Vagina (tissue), 2 donors: ENCODE measurements at regions not wholly inside any gene's neighbourhood (a gene's known extent, or its start where the extent isn't known, plus 50 kb on each side); places are given as distances from the start of the nearest gene placed in this dataset.

Experiments used
- DNase-seq, 2 donors: peaks; one replicate each; pipeline ENCODE4 v3.0.0-alpha.2; 2017; ENCODE audit errors: extremely low spot score in 2 of 2
- H3K27ac ChIP-seq: fragments of 200-600 bp; sonication (generic); one replicate; pipeline ENCODE4 v1.5.1; 2019
- H3K27me3 ChIP-seq: fragments of 200-600 bp; sonication (generic); one replicate; pipeline ENCODE4 v1.5.1; 2019
- H3K36me3 ChIP-seq, 2 donors: fragments of 200-600 bp; sonication (generic); one replicate each; pipeline ENCODE4 v1.5.1; 2017 to 2019
- H3K4me1 ChIP-seq: fragments of 200-600 bp; sonication (generic); one replicate; pipeline ENCODE4 v1.5.1; 2019
- H3K4me3 ChIP-seq, 2 donors: fragments of 200-600 bp; sonication (generic); 1 replicate in 1 of 2; 2 replicates in 1 of 2; pipeline ENCODE4 v1.5.1; 2016 to 2019
- H3K9me3 ChIP-seq: fragments of 200-600 bp; sonication (generic); one replicate; pipeline ENCODE4 v1.5.1; 2019
- POLR2A ChIP-seq, 2 donors: fragments of 450-650 bp; IDR thresholded peaks; one replicate each; pipeline ENCODE4 v1.6.1; 2017; ENCODE audit warnings: antibody characterized with exemption in 2 of 2, mild to moderate bottlenecking in 2 of 2, moderate library complexity in 2 of 2
- POLR2AphosphoS5 ChIP-seq, 2 donors: sonication (generic); formaldehyde crosslinking; IDR thresholded peaks; one replicate each; pipeline ENCODE4 v1.9.0; 2017; ENCODE audit warnings: antibody characterized with exemption in 2 of 2, mild to moderate bottlenecking in 2 of 2, low read depth in 1 of 2; ENCODE audit not compliant: insufficient read depth in 1 of 2
- intact Hi-C: fragments of 100-400 bp; cut with DNase I; formaldehyde crosslinking; loops from one replicate; pipeline ENCODE4 v1.15.1; 2023
- TF ChIP-seq, protein P1 (sequence below), 3 experiments: fragments of 450-650 bp in 2 of 3; fragments of 200-600 bp in 1 of 3; sonication (generic) in 1 of 3; IDR thresholded peaks; one replicate each; pipeline ENCODE4 v1.5.1; 2017 to 2019; ENCODE audit warnings: antibody characterized with exemption in 3 of 3, mild to moderate bottlenecking in 2 of 3, moderate library complexity in 2 of 3

DNA sequence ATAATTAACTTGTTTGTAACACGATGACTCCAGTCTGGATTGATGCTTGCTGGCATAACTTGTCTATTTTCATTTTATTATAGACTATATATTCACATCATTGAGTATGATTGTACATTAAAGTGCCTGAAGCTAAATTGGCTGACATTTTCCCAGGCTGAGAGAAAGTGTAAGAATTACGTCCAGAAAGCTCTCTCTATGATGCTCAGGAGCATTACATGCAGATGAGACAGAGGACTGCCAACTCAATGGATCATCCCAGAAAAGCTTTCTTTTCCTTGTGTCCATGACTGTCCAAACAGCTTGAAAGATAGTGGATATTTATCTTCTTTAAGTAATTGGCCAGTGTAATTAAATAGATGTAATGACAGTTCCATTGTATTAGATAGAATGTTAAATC lies 1372.2 kb upstream of the TMEFF2 start:
- TF ChIP-seq POLR2A (IDR thresholded peaks at IDR 0.05) (no peak), POLR2AphosphoS5 (IDR thresholded peaks at IDR 0.05; ENCODE audit: insufficient read depth in 1 of 2, low read depth in 1 of 2) (no peak)
- TF ChIP-seq, protein P1, sequence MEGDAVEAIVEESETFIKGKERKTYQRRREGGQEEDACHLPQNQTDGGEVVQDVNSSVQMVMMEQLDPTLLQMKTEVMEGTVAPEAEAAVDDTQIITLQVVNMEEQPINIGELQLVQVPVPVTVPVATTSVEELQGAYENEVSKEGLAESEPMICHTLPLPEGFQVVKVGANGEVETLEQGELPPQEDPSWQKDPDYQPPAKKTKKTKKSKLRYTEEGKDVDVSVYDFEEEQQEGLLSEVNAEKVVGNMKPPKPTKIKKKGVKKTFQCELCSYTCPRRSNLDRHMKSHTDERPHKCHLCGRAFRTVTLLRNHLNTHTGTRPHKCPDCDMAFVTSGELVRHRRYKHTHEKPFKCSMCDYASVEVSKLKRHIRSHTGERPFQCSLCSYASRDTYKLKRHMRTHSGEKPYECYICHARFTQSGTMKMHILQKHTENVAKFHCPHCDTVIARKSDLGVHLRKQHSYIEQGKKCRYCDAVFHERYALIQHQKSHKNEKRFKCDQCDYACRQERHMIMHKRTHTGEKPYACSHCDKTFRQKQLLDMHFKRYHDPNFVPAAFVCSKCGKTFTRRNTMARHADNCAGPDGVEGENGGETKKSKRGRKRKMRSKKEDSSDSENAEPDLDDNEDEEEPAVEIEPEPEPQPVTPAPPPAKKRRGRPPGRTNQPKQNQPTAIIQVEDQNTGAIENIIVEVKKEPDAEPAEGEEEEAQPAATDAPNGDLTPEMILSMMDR (IDR thresholded peaks at IDR 0.05), result no peak
- Histone ChIP-seq H3K27ac (no peak overlapping the region), H3K9me3 (no peaks in the 10 kb centered on the region), H3K4me1 (no peaks in the 10 kb centered on the region), H3K27me3 (no peaks in the 10 kb centered on the region), H3K4me3 (no peak overlapping the region), H3K36me3 (no peaks in the 10 kb centered on the region)
- no peak for DNase-seq
- intact Hi-C loops, result no loop called here

DNA sequence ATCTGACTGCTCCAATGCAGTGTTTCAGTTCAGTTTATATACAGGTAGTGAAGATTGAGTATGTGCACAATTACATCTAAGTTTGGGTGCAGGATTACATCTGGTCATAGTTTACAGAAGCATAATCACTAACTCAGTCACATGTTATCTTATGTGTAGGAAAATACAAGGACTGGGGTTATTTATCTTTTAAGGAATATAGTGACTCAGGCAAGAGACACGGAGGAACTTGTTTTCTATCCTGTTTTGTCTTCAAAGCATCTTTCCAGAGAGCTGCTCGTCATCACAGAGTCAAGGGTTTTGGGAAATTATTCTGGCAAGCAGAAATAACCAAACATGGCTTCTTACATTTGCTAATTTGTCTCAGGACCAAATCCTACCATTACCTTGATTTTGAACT lies 1371.5 kb upstream of the TMEFF2 start:
- intact Hi-C loops, result no loop called here
- H3K9me3 ChIP-seq, result no peaks in the 10 kb centered on the region
- no peak for DNase-seq
- no peak for TF ChIP-seq POLR2A (IDR thresholded peaks at IDR 0.05)
- no peak for TF ChIP-seq POLR2AphosphoS5 (IDR thresholded peaks at IDR 0.05; ENCODE audit: insufficient read depth in 1 of 2, low read depth in 1 of 2)
- TF ChIP-seq, protein P1 (IDR thresholded peaks at IDR 0.05), result no peak
- H3K27ac ChIP-seq, result no peak overlapping the region
- H3K27me3 ChIP-seq, result no peaks in the 10 kb centered on the region
- H3K4me3 ChIP-seq, result no peak overlapping the region
- no peaks in the 10 kb centered on the region for H3K36me3 ChIP-seq
- H3K4me1 ChIP-seq, result no peaks in the 10 kb centered on the region

DNA sequence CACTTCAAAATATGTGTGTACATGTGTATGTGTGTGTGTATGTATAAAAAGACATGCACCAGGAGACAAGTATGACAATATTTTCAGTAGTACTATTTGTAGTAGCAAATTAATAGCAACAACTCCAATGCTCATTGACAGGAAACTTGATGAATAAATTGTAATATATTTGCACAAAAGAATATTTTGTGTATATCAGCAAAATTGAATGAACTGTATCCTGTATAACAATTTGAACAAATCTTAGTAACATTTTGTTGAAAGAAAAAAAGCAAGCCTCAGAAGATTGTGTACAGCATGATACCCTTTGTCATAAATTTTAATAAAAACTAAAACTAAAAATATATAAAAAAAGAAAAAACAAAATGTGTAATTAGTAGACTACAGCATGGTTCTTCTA lies 1367.3 kb upstream of the TMEFF2 start:
- Histone ChIP-seq H3K4me3 (no peak overlapping the region), H3K27ac (no peak overlapping the region), H3K4me1 (no peaks in the 10 kb centered on the region), H3K9me3 (no peaks in the 10 kb centered on the region), H3K36me3 (no peaks in the 10 kb centered on the region), H3K27me3 (no peaks in the 10 kb centered on the region)
- intact Hi-C loops, result no loop called here
- DNase-seq, result no peak
- TF ChIP-seq POLR2A (IDR thresholded peaks at IDR 0.05), result no peak
- TF ChIP-seq, protein P1 (IDR thresholded peaks at IDR 0.05), result no peak
- no peak for TF ChIP-seq POLR2AphosphoS5 (IDR thresholded peaks at IDR 0.05; ENCODE audit: insufficient read depth in 1 of 2, low read depth in 1 of 2)

DNA sequence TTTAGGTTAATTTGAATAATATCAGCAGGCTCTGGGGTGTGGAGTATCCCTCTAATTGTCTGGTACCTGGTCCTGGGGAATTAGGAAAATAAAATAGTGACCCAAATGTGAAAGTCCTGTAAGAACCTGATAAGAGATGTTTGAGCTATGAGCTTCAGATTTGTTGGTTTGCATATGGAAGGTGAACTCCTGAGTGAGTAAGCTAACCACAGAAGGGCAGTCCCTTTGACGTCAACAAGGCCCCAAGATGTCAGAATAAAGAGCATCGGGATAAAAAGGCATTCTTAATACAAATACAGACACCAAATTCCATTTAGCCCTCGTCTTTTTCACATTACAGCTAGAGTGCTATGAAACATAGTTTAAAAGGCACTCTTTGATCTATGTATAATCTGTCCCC lies 1366.3 kb upstream of the TMEFF2 start:
- Histone ChIP-seq H3K36me3 (no peaks in the 10 kb centered on the region), H3K4me3 (no peak overlapping the region), H3K4me1 (no peaks in the 10 kb centered on the region), H3K9me3 (no peaks in the 10 kb centered on the region), H3K27me3 (no peaks in the 10 kb centered on the region), H3K27ac (no peak overlapping the region)
- DNase-seq, result no peak
- TF ChIP-seq POLR2A (IDR thresholded peaks at IDR 0.05) (no peak), POLR2AphosphoS5 (IDR thresholded peaks at IDR 0.05; ENCODE audit: insufficient read depth in 1 of 2, low read depth in 1 of 2) (no peak)
- TF ChIP-seq, protein P1 (IDR thresholded peaks at IDR 0.05), result no peak
- intact Hi-C loops, result no loop called here

DNA sequence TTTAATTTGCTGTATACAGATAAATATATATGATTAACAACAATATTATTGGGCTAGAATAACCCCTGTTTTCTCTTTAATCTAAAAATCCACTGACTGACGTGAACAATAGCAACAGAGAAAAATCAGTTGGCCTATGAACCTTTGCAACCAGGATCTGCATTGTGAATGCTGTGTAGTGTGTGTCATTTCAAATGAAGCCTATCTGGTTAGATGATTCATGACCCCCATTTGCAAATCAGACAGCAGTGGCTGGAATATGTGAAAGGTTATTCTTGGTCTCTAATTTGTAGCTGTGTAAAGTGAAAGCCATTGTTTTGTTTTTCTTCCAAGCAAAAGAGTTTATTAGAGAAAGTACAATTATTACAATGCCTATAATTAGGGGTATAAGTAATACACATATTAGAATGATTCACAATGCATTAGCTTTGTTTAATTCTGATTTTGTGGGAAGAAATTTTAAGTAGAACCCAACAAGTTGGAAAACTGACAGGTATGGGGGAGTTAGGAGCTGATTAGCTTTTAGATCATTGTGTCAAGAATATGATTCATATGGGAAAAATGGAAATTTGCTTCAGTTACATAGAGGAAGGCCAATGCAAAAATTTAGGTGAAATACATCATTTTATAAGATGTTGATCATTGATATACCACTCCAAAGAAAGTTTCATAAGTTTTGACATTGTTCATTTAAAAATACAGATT lies 1362.2 kb upstream of the TMEFF2 start:
- Histone ChIP-seq H3K36me3 (no peaks in the 10 kb centered on the region), H3K4me3 (no peak overlapping the region), H3K4me1 (no peaks in the 10 kb centered on the region), H3K27me3 (no peaks in the 10 kb centered on the region), H3K27ac (no peak overlapping the region), H3K9me3 (no peaks in the 10 kb centered on the region)
- intact Hi-C loops, result no loop called here
- TF ChIP-seq POLR2AphosphoS5 (IDR thresholded peaks at IDR 0.05; ENCODE audit: insufficient read depth in 1 of 2, low read depth in 1 of 2) (no peak), POLR2A (IDR thresholded peaks at IDR 0.05) (no peak)
- TF ChIP-seq, protein P1 (IDR thresholded peaks at IDR 0.05), result no peak
- no peak for DNase-seq
